HG02852 (cell line): ENCODE measurements at regions not wholly inside any gene's neighbourhood (a gene's known extent, or its start where the extent isn't known, plus 50 kb on each side); places are given as distances from the start of the nearest gene placed in this dataset.

Experiments used
- ATAC-seq: cut with Tn5 transposase; IDR thresholded peaks from one replicate; pipeline ENCODE4 v1.9.1; 2021; ENCODE audit warnings: mild to moderate bottlenecking, moderate library complexity; ENCODE audit not compliant: unreplicated experiment

DNA sequence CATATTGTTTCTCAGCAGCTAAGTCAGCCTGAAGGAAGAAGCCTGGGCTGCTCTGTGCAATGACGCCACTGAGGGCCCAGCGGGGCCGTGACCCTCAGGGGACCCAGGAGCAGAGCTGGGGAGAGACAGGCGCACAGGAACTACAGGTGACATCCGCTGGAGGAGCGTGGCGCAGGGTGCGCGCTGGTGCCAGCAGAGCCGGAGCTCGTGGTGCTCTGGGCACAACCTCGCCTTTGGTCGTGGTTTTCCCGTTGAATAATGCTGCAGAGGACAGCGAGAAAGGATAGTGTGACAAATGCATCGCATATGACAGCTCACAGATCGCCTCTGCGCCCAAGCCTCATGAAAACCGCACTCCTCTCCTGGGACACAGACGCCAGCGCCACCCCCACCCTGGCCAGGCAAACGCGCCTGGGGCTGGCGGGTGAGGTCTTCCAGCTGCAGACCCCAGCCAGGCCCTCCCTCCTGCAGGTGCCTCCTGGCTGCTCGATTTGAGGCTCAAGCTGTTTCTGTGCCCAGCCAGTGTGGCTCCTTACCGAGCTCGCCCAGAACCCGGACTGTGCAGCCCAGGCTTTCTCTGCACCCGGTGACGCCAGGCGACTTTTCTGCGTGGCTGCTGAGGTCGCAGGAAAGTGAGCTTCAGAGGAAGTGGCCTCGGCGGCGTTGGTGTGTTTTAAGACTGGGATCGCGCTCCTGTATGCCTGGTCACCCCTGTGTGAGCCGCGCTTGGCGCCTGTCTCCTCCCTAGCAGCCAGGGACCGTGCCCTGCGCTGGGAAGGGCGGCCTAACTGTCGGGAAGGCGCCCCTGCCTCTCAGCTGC, 583.1 kb upstream of the HS6ST1 start:
- ATAC-seq: no peak

- no peak for ATAC-seq
Measured at GRCh38 chr2:128903637-128904036, 585.0 kb upstream of the HS6ST1 start.

DNA sequence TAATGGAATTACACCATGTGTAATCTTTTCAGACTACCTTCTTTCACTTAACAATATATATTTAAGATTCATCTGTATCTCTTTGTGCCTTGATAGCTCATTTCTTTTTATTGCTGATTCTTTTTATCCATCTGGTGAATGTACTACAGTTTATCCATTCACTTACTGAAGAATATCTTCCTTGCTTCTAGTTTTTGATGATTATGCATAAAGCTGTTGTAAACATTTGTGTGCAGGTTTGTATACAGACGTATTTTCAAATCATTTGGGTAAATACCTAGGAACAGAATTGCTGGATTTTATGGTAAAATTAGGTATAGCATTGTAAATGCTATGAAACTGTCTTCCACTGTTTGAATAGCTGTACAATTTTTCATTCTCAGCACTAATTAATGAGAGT, 592.6 kb upstream of the HS6ST1 start:
- ATAC-seq: no peak

- ATAC-seq: no peak
Measured at GRCh38 chr2:128914320-128914719, 595.7 kb upstream of the HS6ST1 start.

- ATAC-seq: no peak
Measured at GRCh38 chr2:128921751-128922150, 603.1 kb upstream of the HS6ST1 start.

GRCh38 chr2:128922154-128922553, 603.5 kb upstream of the HS6ST1 start:
- no peak for ATAC-seq

GRCh38 chr2:128925631-128926030, 607.0 kb upstream of the HS6ST1 start:
- ATAC-seq: no peak

- no peak for ATAC-seq
Measured at GRCh38 chr2:128930101-128930500, 611.4 kb upstream of the HS6ST1 start.

DNA sequence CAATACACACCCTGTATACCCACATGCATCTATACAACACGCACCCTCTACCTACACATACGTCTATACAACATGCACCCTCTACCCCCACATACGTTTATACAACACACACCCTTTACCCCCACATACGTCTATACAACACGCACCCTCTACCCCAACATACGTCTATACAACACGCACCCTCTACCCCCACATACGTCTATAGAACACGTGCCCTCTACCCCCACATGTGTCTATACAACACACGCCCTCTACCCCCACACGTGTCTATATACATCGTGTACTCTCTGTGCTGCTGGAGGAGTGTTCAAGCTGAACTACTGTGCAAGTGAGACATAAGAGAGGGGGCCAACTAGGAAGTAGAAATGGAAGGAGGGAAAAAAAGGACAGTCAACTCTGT, 621.7 kb upstream of the HS6ST1 start:
- ATAC-seq: no peak

DNA sequence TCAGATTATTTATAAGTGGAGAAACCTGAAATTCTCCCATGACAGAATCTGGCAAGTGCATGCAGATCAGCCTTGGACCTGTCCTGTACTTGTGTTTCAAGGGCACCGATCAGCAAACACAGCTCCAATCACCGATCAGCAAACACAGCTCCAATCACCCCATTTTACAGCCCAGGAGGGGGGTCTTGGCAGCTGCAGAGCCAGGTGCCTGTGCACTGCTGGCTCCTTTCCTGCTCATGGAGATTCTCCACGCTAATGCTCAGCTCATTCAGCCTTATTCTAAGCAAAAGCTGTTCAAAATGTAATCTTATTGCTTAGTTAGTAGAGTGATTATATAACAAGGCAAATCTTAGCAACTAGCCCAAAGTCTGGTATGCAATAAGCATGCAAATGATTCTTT, 623.1 kb upstream of the HS6ST1 start:
- no peak for ATAC-seq

GRCh38 chr2:128949360-128949759, 630.7 kb upstream of the HS6ST1 start:
- ATAC-seq: no peak

DNA sequence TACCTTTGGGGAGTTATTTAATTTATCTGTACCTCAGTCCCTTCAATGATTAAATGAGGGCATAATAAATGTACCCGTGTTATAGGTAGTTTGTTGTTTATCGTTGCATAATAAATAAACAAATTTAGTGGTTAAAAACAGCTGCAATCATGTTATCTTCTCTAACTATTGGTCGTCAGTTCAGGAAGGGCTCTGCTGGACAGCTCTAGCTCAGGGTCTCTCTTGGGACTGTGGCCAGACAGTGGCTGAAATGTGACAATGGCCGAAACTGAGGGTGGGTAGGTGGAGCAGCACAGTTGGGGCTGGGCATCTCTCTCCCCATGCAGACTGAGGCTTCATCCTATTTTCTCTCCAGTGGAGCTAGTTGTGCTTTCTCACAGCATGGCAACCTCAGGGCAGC, 632.1 kb upstream of the HS6ST1 start:
- ATAC-seq: no peak

DNA sequence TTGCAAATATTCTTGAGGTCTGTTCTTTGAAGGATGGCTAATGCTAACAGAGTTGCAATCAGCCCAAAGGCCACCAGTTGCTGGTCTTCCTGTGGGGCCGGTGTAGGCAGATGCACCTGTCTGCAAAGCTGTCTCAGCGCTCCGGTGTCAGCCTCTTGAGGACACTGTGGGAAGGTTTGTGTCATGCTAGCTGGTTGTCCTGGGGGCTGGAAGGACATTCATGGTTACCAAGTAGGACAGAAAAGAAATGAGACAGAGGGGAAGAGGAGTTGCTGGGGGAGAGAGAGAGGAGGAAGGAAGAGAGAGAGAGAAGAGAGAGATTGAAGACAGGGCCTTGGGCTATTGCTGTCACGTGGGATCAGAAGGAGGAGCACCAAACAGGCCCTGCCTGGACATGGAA, 639.6 kb upstream of the HS6ST1 start:
- no peak for ATAC-seq

- ATAC-seq: no peak
Measured at GRCh38 chr2:128967646-128968045, 649.0 kb upstream of the HS6ST1 start.

- no peak for ATAC-seq
Measured at GRCh38 chr2:128969374-128969773, 650.7 kb upstream of the HS6ST1 start.

GRCh38 chr2:128970332-128971116, 651.9 kb upstream of the HS6ST1 start:
- ATAC-seq: no peak

GRCh38 chr2:128973566-128973965, 654.9 kb upstream of the HS6ST1 start:
- ATAC-seq: no peak

DNA sequence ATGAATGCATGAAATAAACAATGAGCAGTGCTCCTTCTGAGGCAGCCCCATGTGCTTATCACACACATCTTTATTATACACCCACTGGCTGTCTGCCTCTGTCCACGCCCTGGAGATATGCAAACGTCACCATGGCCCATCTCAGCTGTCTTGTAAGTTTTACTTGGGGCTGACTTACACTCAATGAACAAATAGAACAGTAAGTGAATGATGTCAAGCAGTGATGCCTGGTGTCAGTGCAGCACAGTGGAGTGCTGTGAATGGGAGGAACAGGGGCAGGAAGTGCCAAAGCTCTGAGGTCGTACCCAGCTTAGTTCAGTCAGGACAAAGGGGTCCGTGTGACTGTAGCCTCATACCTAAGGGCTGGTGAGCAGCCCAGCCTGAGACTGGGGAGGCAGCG, 659.5 kb upstream of the HS6ST1 start:
- ATAC-seq: no peak

- no peak for ATAC-seq
Measured at GRCh38 chr2:128979182-128979581, 660.5 kb upstream of the HS6ST1 start.

- no peak for ATAC-seq
Measured at GRCh38 chr2:128980475-128980874, 661.8 kb upstream of the HS6ST1 start.

DNA sequence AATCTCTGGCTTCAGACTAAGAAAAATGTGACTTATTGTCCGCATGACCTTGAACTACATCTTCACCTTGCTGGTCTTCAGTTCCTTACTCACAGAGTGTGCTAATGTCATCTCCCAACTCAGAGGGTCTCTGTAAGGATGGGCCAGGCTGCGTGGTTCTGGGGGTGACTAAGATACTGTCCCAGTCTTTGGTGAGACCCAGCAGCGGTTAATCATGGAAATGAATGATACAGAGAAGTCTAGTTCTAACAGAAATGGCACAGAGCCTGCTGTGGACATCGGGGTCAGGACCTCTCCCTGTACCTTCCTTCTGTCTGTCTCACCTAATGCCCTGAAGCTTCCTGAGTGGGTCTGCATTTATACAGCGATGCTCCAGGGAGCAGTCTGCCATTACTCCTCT, 662.7 kb upstream of the HS6ST1 start:
- no peak for ATAC-seq

GRCh38 chr2:128982001-128982400, 663.3 kb upstream of the HS6ST1 start:
- no peak for ATAC-seq
